Parathyroid adenoma (tissue), 2 donors: ENCODE measurements at regions not wholly inside any gene's neighbourhood (a gene's known extent, or its start where the extent isn't known, plus 50 kb on each side); places are given as distances from the start of the nearest gene placed in this dataset.

ENCODE experiments used
- H2AFZ ChIP-seq: fragments of 300-600 bp; sonication (generic); one replicate; pipeline ENCODE4 v1.7.0; 2017; ENCODE audit warnings: antibody characterized with exemption, mild to moderate bottlenecking
- H3K27ac ChIP-seq: fragments of 300-600 bp; sonication (generic); one replicate; pipeline ENCODE4 v1.7.0; 2017
- H3K27me3 ChIP-seq: fragments of 300-600 bp; sonication (generic); one replicate; pipeline ENCODE4 v1.7.0; 2017; ENCODE audit warnings: low read length; ENCODE audit not compliant: control insufficient read depth, insufficient read depth
- H3K36me3 ChIP-seq: fragments of 300-600 bp; sonication (generic); one replicate; pipeline ENCODE4 v1.7.0; 2017; ENCODE audit warnings: low read length; ENCODE audit not compliant: control insufficient read depth, insufficient read depth
- H3K4me1 ChIP-seq: fragments of 300-600 bp; sonication (generic); one replicate; pipeline ENCODE4 v1.7.0; 2017; ENCODE audit warnings: control low read depth
- H3K4me2 ChIP-seq: fragments of 300-600 bp; sonication (generic); one replicate; pipeline ENCODE4 v1.7.0; 2017; ENCODE audit warnings: low read length
- H3K4me3 ChIP-seq: fragments of 300-600 bp; sonication (generic); one replicate; pipeline ENCODE4 v1.7.0; 2017; ENCODE audit warnings: low read depth, low read length
- H3K79me2 ChIP-seq: fragments of 300-600 bp; sonication (generic); one replicate; pipeline ENCODE4 v1.7.0; 2017; ENCODE audit warnings: control low read depth
- H3K9ac ChIP-seq: fragments of 300-600 bp; sonication (generic); one replicate; pipeline ENCODE4 v1.7.0; 2017; ENCODE audit warnings: mild to moderate bottlenecking
- H3K9me3 ChIP-seq: fragments of 300-600 bp; sonication (generic); one replicate; pipeline ENCODE4 v1.7.0; 2017; ENCODE audit warnings: low read length; ENCODE audit not compliant: control insufficient read depth
- TF ChIP-seq, protein P1 (sequence below): fragments of 300-600 bp; sonication (generic); IDR thresholded peaks from one replicate; pipeline ENCODE4 v1.7.0; 2017; ENCODE audit warnings: antibody characterized with exemption, mild to moderate bottlenecking
- donor health status: primary hyperparathyroidism.

DNA sequence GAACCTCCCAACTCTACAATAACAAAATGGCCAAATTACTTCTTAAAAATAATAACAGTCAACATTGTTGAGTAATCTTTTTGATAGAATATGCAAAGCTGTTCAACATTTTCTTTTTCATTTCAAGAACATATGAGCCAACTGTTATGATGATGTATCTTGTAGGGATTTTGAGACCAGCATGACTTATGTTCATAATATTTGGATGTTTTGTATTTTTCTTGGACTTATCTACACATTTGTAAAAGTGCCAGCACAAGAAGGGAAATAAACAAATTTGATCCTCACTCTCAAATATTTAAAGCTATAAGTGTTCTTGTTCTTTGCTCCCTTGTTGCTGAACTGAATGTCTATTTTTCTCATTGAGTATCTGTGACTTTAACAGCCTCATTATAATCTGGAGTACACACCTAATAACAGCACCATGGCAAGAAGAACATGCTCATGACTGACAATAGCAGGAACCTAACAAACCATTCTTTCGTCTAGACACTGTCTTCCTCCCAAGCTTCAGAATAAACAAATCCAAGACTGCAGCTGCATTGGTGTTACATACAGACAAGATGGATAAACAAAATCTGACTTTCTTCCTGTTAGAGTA, 1049.7 kb downstream of the FAT4 start:
- no peak overlapping the region for H3K4me3 ChIP-seq
- H3K4me2 ChIP-seq: no peak overlapping the region
- TF ChIP-seq, protein P1, sequence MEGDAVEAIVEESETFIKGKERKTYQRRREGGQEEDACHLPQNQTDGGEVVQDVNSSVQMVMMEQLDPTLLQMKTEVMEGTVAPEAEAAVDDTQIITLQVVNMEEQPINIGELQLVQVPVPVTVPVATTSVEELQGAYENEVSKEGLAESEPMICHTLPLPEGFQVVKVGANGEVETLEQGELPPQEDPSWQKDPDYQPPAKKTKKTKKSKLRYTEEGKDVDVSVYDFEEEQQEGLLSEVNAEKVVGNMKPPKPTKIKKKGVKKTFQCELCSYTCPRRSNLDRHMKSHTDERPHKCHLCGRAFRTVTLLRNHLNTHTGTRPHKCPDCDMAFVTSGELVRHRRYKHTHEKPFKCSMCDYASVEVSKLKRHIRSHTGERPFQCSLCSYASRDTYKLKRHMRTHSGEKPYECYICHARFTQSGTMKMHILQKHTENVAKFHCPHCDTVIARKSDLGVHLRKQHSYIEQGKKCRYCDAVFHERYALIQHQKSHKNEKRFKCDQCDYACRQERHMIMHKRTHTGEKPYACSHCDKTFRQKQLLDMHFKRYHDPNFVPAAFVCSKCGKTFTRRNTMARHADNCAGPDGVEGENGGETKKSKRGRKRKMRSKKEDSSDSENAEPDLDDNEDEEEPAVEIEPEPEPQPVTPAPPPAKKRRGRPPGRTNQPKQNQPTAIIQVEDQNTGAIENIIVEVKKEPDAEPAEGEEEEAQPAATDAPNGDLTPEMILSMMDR: no peak
- no peak overlapping the region for H3K9ac ChIP-seq
- H3K4me1 ChIP-seq: no peaks in the 10 kb centered on the region
- no peaks in the 10 kb centered on the region for H3K9me3 ChIP-seq
- H2AFZ ChIP-seq: no peak overlapping the region
- no peak overlapping the region for H3K27ac ChIP-seq
- no peaks in the 10 kb centered on the region for H3K27me3 ChIP-seq
- H3K36me3 ChIP-seq: no peaks in the 10 kb centered on the region
- H3K79me2 ChIP-seq: no peaks in the 10 kb centered on the region

- H3K9me3 ChIP-seq: no peaks in the 10 kb centered on the region
- no peak overlapping the region for H3K4me3 ChIP-seq
- no peaks in the 10 kb centered on the region for H3K27me3 ChIP-seq
- no peaks in the 10 kb centered on the region for H3K36me3 ChIP-seq
- no peaks in the 10 kb centered on the region for H3K4me1 ChIP-seq
- H3K9ac ChIP-seq: no peak overlapping the region
- TF ChIP-seq, protein P1: no peak
- H3K79me2 ChIP-seq: no peaks in the 10 kb centered on the region
- H2AFZ ChIP-seq: no peak overlapping the region
- H3K27ac ChIP-seq: no peak overlapping the region
- no peak overlapping the region for H3K4me2 ChIP-seq
These were observed 1054.3 kb downstream of the FAT4 start for GRCh38 chr4:126369076-126369475.

DNA sequence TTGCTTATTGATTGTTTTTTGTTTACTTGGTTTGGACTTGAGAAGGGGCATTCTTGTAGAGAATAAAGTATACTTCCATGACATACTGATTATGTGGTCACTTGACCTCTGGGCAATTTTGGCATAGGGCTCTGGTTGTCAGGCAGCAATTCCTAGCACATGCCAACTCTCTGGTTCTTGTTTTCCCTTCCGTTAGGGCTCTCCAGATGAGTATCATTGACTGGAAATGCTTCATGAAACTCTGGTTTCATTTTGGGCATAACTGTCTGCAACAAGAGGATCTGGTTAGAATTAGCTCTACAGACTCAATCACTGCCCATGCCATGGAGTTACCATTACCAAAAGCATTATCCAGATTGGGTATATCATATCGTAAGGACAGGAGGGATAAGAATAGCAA, 1057.9 kb downstream of the FAT4 start:
- H3K9me3 ChIP-seq: no peaks in the 10 kb centered on the region
- no peaks in the 10 kb centered on the region for H3K27me3 ChIP-seq
- H3K4me3 ChIP-seq: no peak overlapping the region
- H3K4me1 ChIP-seq: no peaks in the 10 kb centered on the region
- no peak overlapping the region for H2AFZ ChIP-seq
- H3K36me3 ChIP-seq: no peaks in the 10 kb centered on the region
- no peak overlapping the region for H3K4me2 ChIP-seq
- TF ChIP-seq, protein P1: no peak
- H3K9ac ChIP-seq: no peak overlapping the region
- H3K79me2 ChIP-seq: no peaks in the 10 kb centered on the region
- H3K27ac ChIP-seq: no peak overlapping the region

GRCh38 chr4:126375462-126376054, 1060.8 kb downstream of the FAT4 start:
- TF ChIP-seq, protein P1: no peak
- Histone ChIP-seq H2AFZ (no peak overlapping the region), H3K4me3 (no peak overlapping the region), H3K4me1 (no peaks in the 10 kb centered on the region), H3K79me2 (no peaks in the 10 kb centered on the region), H3K9me3 (no peaks in the 10 kb centered on the region), H3K9ac (no peak overlapping the region), H3K36me3 (no peaks in the 10 kb centered on the region), H3K27me3 (no peaks in the 10 kb centered on the region), H3K4me2 (no peak overlapping the region), H3K27ac (no peak overlapping the region)

DNA sequence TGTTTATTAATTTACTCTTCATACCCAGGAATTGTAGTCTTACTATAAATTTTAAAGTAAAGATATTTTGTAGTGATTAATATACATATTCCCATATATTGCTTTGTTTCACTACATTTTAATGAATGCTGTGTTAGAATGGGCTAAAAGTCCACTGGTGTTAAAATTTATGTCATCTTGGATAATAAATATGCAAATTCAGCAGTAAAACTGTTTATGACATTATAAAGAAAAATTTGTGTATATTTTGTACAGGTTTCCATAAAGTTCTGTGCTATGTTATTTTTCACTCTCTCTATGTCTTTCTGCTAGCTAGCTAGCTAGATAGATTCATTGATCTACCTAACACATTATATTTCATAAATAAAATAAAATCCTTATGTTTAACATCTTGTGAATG, 1071.2 kb downstream of the FAT4 start:
- H3K4me2 ChIP-seq: no peak overlapping the region
- no peak overlapping the region for H2AFZ ChIP-seq
- no peaks in the 10 kb centered on the region for H3K27me3 ChIP-seq
- no peaks in the 10 kb centered on the region for H3K4me1 ChIP-seq
- H3K9me3 ChIP-seq: no peaks in the 10 kb centered on the region
- H3K79me2 ChIP-seq: no peaks in the 10 kb centered on the region
- no peak overlapping the region for H3K4me3 ChIP-seq
- H3K27ac ChIP-seq: no peak overlapping the region
- H3K36me3 ChIP-seq: no peaks in the 10 kb centered on the region
- H3K9ac ChIP-seq: no peak overlapping the region
- TF ChIP-seq, protein P1: no peak
